Stimulated activated CD4-positive, alpha-beta T cell treated with anti-CD3 and anti-CD28 coated beads, Interleukin-15, amount 100 ng/mL, for 24 hours (primary cell): ENCODE measurements at regions not wholly inside any gene's neighbourhood (a gene's known extent, or its start where the extent isn't known, plus 50 kb on each side); places are given as distances from the start of the nearest gene placed in this dataset.

Experiments used
- DNase-seq: peaks from one replicate; pipeline ENCODE4 v3.0.0-alpha.2; 2020

- no peak for DNase-seq
Observed at GRCh38 chr1:200354243-200354642, 55.6 kb downstream of the ZNF281 start.

- no peak for DNase-seq
Observed at GRCh38 chr1:200353232-200353631, 56.6 kb downstream of the ZNF281 start.

- no peak for DNase-seq
Observed at GRCh38 chr1:200351826-200352549, 57.8 kb downstream of the ZNF281 start.

GRCh38 chr1:200351425-200351824 lies 58.4 kb downstream of the ZNF281 start:
- DNase-seq, result no peak

GRCh38 chr1:200346700-200347099 lies 63.1 kb downstream of the ZNF281 start:
- no peak for DNase-seq

- no peak for DNase-seq
Observed at GRCh38 chr1:200345520-200345919, 64.3 kb downstream of the ZNF281 start.

GRCh38 chr1:200343874-200344273 lies 66.0 kb downstream of the ZNF281 start:
- DNase-seq, result no peak

- DNase-seq, result no peak
Observed at GRCh38 chr1:200342511-200343311, 67.1 kb downstream of the ZNF281 start.

- DNase-seq, result no peak
Observed at GRCh38 chr1:200338451-200338850, 71.4 kb downstream of the ZNF281 start.

- DNase-seq, result no peak
Observed at GRCh38 chr1:200337831-200338230, 72.0 kb downstream of the ZNF281 start.

- no peak for DNase-seq
Observed at GRCh38 chr1:200337410-200337809, 72.4 kb downstream of the ZNF281 start.

- no peak for DNase-seq
Observed at GRCh38 chr1:200336901-200337391, 72.9 kb downstream of the ZNF281 start.

GRCh38 chr1:200336101-200336845 lies 73.6 kb downstream of the ZNF281 start:
- no peak for DNase-seq

- DNase-seq, result no peak
Observed at GRCh38 chr1:200334661-200335256, 75.1 kb downstream of the ZNF281 start.

- DNase-seq, result no peak
Observed at GRCh38 chr1:200333329-200333728, 76.5 kb downstream of the ZNF281 start.

GRCh38 chr1:200332716-200333115 lies 77.1 kb downstream of the ZNF281 start:
- no peak for DNase-seq

- DNase-seq, result no peak
Observed at GRCh38 chr1:200330741-200331428, 79.0 kb downstream of the ZNF281 start.

GRCh38 chr1:200329208-200329882 lies 80.5 kb downstream of the ZNF281 start:
- DNase-seq, result no peak

GRCh38 chr1:200328379-200328778 lies 81.5 kb downstream of the ZNF281 start:
- no peak for DNase-seq

GRCh38 chr1:200323856-200324400 lies 85.9 kb downstream of the ZNF281 start:
- no peak for DNase-seq

- no peak for DNase-seq
Observed at GRCh38 chr1:200319148-200319547, 90.7 kb downstream of the ZNF281 start.
